Esophagus muscularis mucosa (tissue), 4 donors: ENCODE measurements at regions not wholly inside any gene's neighbourhood (a gene's known extent, or its start where the extent isn't known, plus 50 kb on each side); places are given as distances from the start of the nearest gene placed in this dataset.

Source experiments
- DNase-seq: peaks from one replicate; pipeline ENCODE4 v3.0.0-alpha.2; 2017; ENCODE audit errors: extremely low spot score
- H3K27ac ChIP-seq, 4 donors: fragments of 200-600 bp; sonication (generic); replicated peaks in 1 of 4; 1 replicate in 3 of 4; 2 replicates in 1 of 4; pipeline ENCODE4 v1.5.1; 2016 to 2019; ENCODE audit warnings: mild to moderate bottlenecking in 1 of 4
- H3K27me3 ChIP-seq, 4 donors: fragments of 200-600 bp; sonication (generic); one replicate each; pipeline versions ENCODE4 v1.5.1 to v1.6.0; 2016 to 2019
- H3K36me3 ChIP-seq, 4 donors: fragments of 200-600 bp; sonication (generic); one replicate each; pipeline ENCODE4 v1.5.1; 2016 to 2019
- H3K4me1 ChIP-seq, 4 donors: fragments of 200-600 bp; sonication (generic); one replicate each; pipeline ENCODE4 v1.5.1; 2016 to 2019
- H3K4me3 ChIP-seq, 4 donors: fragments of 200-600 bp; sonication (generic); 1 replicate in 2 of 4; 2 replicates in 2 of 4; pipeline ENCODE4 v1.5.1; 2016 to 2019; ENCODE audit warnings: mild to moderate bottlenecking in 4 of 4, moderate library complexity in 1 of 4
- H3K9me3 ChIP-seq, 4 donors: fragments of 200-600 bp; sonication (generic); 1 replicate in 3 of 4; 2 replicates in 1 of 4; pipeline ENCODE4 v1.5.1; 2016 to 2019
- EP300 ChIP-seq: sonication (generic); formaldehyde crosslinking; IDR thresholded peaks from one replicate; pipeline ENCODE4 v1.6.1; 2017; ENCODE audit warnings: antibody characterized with exemption
- POLR2A ChIP-seq: fragments of 450-650 bp; IDR thresholded peaks from one replicate; pipeline ENCODE4 v1.6.1; 2017; ENCODE audit warnings: antibody characterized with exemption, moderate library complexity, mild to moderate bottlenecking, low read depth
- POLR2AphosphoS5 ChIP-seq, 2 donors: sonication (generic); formaldehyde crosslinking; IDR thresholded peaks; one replicate each; pipeline ENCODE4 v1.6.1; 2017; ENCODE audit warnings: antibody characterized with exemption in 2 of 2
- WGBS: methylation state at CpG from one replicate; pipeline ENCODE4 v1.1.5; 2018; 5-methylcytosine and 5-hydroxymethylcytosine counted together
- intact Hi-C: fragments of 100-400 bp; cut with DNase I; formaldehyde crosslinking; loops from one replicate; pipeline ENCODE4 v1.15.1; 2023
- TF ChIP-seq, protein P1 (sequence below), 3 experiments: fragments of 200-600 bp in 2 of 3; fragments of 450-650 bp in 1 of 3; sonication (generic) in 2 of 3; IDR thresholded peaks; one replicate each; pipeline ENCODE4 v1.5.1; 2017 to 2019; ENCODE audit warnings: antibody characterized with exemption in 3 of 3, mild to moderate bottlenecking in 2 of 3, moderate library complexity in 1 of 3

DNA sequence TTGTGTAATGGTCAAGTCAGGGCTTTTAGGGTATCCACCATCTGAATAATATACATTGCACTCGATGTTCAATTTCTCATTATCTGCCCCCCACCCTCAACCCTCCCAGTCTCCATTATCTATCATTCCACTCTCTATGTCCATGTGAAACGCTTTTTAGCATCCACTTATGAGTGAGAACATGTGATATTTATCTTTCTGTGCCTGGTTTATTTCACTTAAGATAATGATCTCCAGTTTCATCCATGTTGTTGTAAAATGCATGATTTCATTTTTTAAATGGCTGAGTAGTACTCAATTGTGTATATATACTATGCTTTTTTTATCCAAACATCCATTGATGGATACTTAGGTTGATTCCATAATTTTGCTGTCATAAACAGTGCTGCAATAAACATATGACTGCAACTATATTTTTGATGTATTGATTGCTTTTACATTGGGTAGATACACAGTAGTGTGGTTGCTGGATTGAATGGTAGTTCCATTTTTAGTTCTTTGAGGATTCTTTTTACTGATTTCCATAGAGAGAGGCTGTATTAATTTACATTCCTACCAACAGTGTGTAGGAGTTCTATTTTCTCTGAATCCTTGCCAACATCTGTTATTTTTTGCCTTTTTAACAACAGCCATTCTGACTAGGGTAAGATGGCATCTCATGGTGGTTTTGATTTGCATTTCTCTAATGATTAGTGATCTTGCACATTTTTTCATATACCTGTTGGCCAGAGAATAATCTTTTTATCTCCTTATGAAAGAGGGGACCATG lies 332.9 kb upstream of the TGFBR2 start:
- no peak for DNase-seq
- 55% methylated on average over 2 of the region's 2 CpGs for WGBS

DNA sequence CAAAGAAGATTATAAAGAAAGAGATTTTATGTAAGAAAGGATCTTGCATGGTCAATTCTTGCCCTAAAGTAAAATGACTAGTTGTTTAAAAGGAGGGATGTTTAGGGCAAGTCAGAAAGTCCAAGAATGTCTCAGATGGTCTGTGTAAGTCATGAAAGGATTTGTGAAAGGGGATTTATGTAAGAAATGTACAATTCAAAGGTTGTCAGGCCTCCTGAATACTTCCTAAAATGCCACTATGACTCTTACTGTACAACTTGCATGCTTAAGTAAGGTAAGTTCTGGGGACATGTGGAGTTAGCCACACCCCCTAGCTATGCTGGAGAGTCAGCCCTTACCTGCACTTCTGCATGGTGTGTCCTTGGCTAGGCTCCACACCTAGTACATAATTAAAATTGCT lies 328.9 kb upstream of the TGFBR2 start:
- Histone ChIP-seq H3K4me3 (no peak overlapping the region), H3K36me3 (no peaks in the 10 kb centered on the region), H3K27ac (no peak overlapping the region), H3K9me3 (no peaks in the 10 kb centered on the region), H3K4me1 (peaks cover 4 to 11% (median 6%) of the 10 kb centered on the region in 4 donors), H3K27me3 (no peaks in the 10 kb centered on the region)
- no peak for DNase-seq
- TF ChIP-seq POLR2A (no peak), EP300 (no peak), POLR2AphosphoS5 (IDR thresholded peaks at IDR 0.05) (no peak)
- TF ChIP-seq, protein P1, sequence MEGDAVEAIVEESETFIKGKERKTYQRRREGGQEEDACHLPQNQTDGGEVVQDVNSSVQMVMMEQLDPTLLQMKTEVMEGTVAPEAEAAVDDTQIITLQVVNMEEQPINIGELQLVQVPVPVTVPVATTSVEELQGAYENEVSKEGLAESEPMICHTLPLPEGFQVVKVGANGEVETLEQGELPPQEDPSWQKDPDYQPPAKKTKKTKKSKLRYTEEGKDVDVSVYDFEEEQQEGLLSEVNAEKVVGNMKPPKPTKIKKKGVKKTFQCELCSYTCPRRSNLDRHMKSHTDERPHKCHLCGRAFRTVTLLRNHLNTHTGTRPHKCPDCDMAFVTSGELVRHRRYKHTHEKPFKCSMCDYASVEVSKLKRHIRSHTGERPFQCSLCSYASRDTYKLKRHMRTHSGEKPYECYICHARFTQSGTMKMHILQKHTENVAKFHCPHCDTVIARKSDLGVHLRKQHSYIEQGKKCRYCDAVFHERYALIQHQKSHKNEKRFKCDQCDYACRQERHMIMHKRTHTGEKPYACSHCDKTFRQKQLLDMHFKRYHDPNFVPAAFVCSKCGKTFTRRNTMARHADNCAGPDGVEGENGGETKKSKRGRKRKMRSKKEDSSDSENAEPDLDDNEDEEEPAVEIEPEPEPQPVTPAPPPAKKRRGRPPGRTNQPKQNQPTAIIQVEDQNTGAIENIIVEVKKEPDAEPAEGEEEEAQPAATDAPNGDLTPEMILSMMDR (IDR thresholded peaks at IDR 0.05): no peak
- intact Hi-C loops: no loop called here

More for the DNA sequence above, 332.9 kb upstream of the TGFBR2 start:
- H3K9me3 ChIP-seq: no peaks in the 10 kb centered on the region
- H3K4me1 ChIP-seq: peaks cover 0 to 11% (median 7%) of the 10 kb centered on the region in 4 donors
- no peak overlapping the region for H3K27ac ChIP-seq
- H3K4me3 ChIP-seq: no peak overlapping the region
- intact Hi-C loops: no loop called here
- no peaks in the 10 kb centered on the region for H3K36me3 ChIP-seq
- H3K27me3 ChIP-seq: no peaks in the 10 kb centered on the region
- TF ChIP-seq POLR2A (no peak), EP300 (no peak), POLR2AphosphoS5 (IDR thresholded peaks at IDR 0.05) (no peak)

DNA sequence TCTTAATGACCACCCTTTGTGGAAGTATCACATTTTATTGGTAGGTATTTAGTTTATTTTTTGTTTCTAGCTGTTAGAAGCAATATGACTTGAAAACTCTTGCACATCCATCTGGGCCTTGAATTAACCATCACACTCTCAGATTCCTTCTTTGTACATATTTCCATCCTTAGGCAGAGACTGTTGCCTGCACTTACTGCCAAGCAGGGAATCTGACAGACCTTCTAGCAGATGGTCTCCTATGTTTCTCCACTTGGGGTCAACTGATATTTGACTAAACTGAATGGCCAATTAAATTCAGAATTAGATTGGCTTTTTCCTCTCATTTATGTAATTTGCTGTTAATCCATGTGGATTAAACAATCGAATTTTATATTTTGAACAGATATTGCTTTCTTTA lies 324.9 kb upstream of the TGFBR2 start:
- H3K9me3 ChIP-seq: no peaks in the 10 kb centered on the region
- WGBS: 96% methylated on average over 1 of the region's 1 CpG
- no peak for DNase-seq
- TF ChIP-seq EP300 (no peak), POLR2A (no peak), POLR2AphosphoS5 (IDR thresholded peaks at IDR 0.05) (no peak)
- TF ChIP-seq, protein P1 (IDR thresholded peaks at IDR 0.05): no peak
- peaks cover 21 to 33% (median 25%) of the 10 kb centered on the region in 4 donors for H3K4me1 ChIP-seq
- H3K4me3 ChIP-seq: no peak overlapping the region
- no peaks in the 10 kb centered on the region for H3K27me3 ChIP-seq
- intact Hi-C loops: no loop called here
- H3K36me3 ChIP-seq: no peaks in the 10 kb centered on the region
- peak overlapping the region in 1 of 4 donors; percentile 68 for H3K27ac ChIP-seq

DNA sequence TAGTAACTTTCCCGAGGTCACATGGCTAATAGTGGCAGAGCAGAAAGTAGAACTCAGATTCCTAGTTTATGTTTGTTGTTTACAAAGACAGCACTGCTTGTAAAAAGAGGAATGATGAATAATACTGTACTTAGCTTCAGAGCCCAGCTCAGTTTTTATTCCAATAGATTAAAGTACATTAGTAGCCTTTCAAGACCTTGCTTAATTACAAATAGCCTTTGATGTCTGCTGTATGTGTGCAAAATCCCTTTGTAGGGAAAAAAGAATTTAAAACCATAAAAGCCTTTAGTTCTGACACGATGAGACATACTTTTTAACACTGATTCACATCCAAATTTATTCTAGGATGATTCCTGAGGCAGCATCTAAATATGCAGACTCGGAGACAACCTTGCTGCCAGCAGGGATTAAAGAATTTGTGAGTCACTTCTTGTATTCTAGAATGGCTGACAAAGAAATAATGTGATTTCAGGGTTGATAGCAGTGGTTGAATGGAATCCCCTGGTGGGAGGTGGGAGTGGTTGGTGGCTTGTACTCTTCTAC lies 324.2 kb upstream of the TGFBR2 start:
- peak in 1 of 2 donors; percentile 62 for TF ChIP-seq POLR2AphosphoS5 (IDR thresholded peaks at IDR 0.05)
- no peak for TF ChIP-seq POLR2A
- TF ChIP-seq, protein P1 (IDR thresholded peaks at IDR 0.05): peak in 1 of 3 experiments; percentile 2
- no peak for TF ChIP-seq EP300
- Histone ChIP-seq H3K27ac (peak overlapping the region; percentile 54 to 68 (median 56)), H3K36me3 (no peaks in the 10 kb centered on the region), H3K9me3 (no peaks in the 10 kb centered on the region), H3K4me3 (no peak overlapping the region), H3K4me1 (peaks cover 28 to 39% (median 31%) of the 10 kb centered on the region in 4 donors), H3K27me3 (no peaks in the 10 kb centered on the region)
- intact Hi-C loops: no loop called here
- DNase-seq: no peak
- 58% methylated on average over 3 of the region's 3 CpGs for WGBS

DNA sequence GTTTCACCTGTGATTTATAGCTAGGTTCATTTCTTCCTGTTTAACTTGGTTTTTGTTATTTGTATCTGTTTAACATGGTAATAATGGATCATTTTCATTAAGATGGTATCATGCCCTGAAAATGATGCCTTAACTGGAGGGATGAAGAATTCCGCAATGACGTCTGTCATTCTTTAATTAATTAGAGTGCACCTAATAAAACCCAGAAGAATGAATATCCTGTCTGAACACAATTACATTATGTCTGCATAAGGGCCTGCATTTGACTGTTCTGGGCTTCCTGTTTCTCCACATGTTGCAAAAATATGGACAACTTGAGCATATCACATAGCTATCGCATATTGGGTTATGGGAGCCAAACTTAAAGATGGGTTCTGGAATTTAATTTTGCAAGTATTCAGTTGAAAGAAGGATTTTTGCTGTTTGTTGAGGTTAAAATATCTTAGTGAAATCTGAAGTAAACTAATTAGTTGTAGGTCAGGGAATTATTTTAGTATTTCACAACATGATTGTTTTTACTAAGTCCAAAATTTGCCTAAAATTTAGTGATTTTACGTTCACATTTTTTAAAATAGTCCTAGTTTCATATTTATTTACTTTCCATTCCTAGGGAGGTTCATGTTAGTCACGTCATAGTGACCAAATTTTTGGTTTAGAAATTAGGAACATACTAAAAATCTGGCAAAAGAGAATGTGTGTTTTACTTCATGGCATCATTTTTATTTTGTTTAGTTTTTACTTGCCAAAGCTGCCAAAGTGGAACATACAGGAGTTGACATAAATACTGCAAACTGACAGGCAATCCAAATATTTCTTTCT lies 321.0 kb upstream of the TGFBR2 start:
- no peaks in the 10 kb centered on the region for H3K36me3 ChIP-seq
- H3K27me3 ChIP-seq: no peaks in the 10 kb centered on the region
- intact Hi-C loops: no loop called here
- H3K27ac ChIP-seq: peak overlapping the region; percentile 55 to 68 (median 64)
- DNase-seq: no peak
- no peak for TF ChIP-seq EP300
- WGBS: 79% methylated on average over 5 of the region's 5 CpGs
- H3K4me3 ChIP-seq: no peak overlapping the region
- H3K9me3 ChIP-seq: no peaks in the 10 kb centered on the region
- H3K4me1 ChIP-seq: peaks cover 29 to 55% (median 37%) of the 10 kb centered on the region in 4 donors
